ENCODE measurements at regions not wholly inside any gene's neighbourhood (a gene's known extent, or its start where the extent isn't known, plus 50 kb on each side); places are given as distances from the start of the nearest gene placed in this dataset.

GRCh38 chr7:98040626-98041360 lies 50.8 kb upstream of the OCM2 start:
- DNase-seq = no peak

GRCh38 chr7:98046816-98047215 lies 56.8 kb upstream of the OCM2 start:
- no peak for DNase-seq

GRCh38 chr7:98049034-98049433 lies 57.6 kb upstream of the LMTK2 start:
- no peak for DNase-seq

GRCh38 chr7:98051118-98051744 lies 55.4 kb upstream of the LMTK2 start:
- peak; percentile 75 for DNase-seq

GRCh38 chr7:98054585-98054984 lies 52.1 kb upstream of the LMTK2 start:
- no peak for DNase-seq

GRCh38 chr7:98056580-98056979 lies 50.1 kb upstream of the LMTK2 start:
- no peak for DNase-seq

Measured in CD4-positive, alpha-beta T cell treated with Interleukin-17A for 4 hours (primary cell).